Stimulated activated CD4-positive, alpha-beta T cell treated with anti-CD3 and anti-CD28 coated beads, Interleukin-4, amount 100 ng/mL, for 1 hour (primary cell): ENCODE measurements at regions not wholly inside any gene's neighbourhood (a gene's known extent, or its start where the extent isn't known, plus 50 kb on each side); places are given as distances from the start of the nearest gene placed in this dataset.
A peak's percentile ranks its signal among the peaks of the same experiment; 100 is the strongest.
"Not testable (repeated sequence)": the region's sequence is repeated elsewhere in the genome, so short reads cannot be mapped to it uniquely, and the experiment has no call there.

Experiments used
- DNase-seq: peaks from one replicate; pipeline ENCODE4 v3.0.0-alpha.2; 2020

GRCh38 chr3:186453531-186453930, 90.6 kb downstream of the CRYGS start:
- DNase-seq, result no peak

- no peak for DNase-seq
Measured at GRCh38 chr3:186452517-186452916, 90.5 kb upstream of the DGKG start.

GRCh38 chr3:186451371-186451770, 89.3 kb upstream of the DGKG start:
- no peak for DNase-seq

GRCh38 chr3:186444974-186445373, 82.9 kb upstream of the DGKG start:
- DNase-seq, result no peak

- DNase-seq, result no peak
Measured at GRCh38 chr3:186444288-186444687, 82.3 kb upstream of the DGKG start.

GRCh38 chr3:186442979-186443378, 80.9 kb upstream of the DGKG start:
- not testable (repeated sequence) for DNase-seq

GRCh38 chr3:186442162-186442561, 80.1 kb upstream of the DGKG start:
- DNase-seq, result no peak

- DNase-seq, result no peak
Measured at GRCh38 chr3:186440891-186441290, 78.9 kb upstream of the DGKG start.

- no peak for DNase-seq
Measured at GRCh38 chr3:186439725-186440124, 77.7 kb upstream of the DGKG start.

GRCh38 chr3:186435332-186435731, 73.3 kb upstream of the DGKG start:
- DNase-seq, result not testable (repeated sequence)

- no peak for DNase-seq
Measured at GRCh38 chr3:186432944-186433732, 71.1 kb upstream of the DGKG start.

GRCh38 chr3:186432189-186432588, 70.2 kb upstream of the DGKG start:
- no peak for DNase-seq

- DNase-seq, result no peak
Measured at GRCh38 chr3:186427627-186428281, 65.7 kb upstream of the DGKG start.

GRCh38 chr3:186425788-186426730, 64.0 kb upstream of the DGKG start:
- no peak for DNase-seq

GRCh38 chr3:186421946-186422345, 59.9 kb upstream of the DGKG start:
- DNase-seq, result no peak

- no peak for DNase-seq
Measured at GRCh38 chr3:186418671-186419145, 56.7 kb upstream of the DGKG start.

GRCh38 chr3:186417791-186418190, 55.8 kb upstream of the DGKG start:
- DNase-seq, result no peak

- no peak for DNase-seq
Measured at GRCh38 chr3:186414735-186415419, 52.8 kb upstream of the DGKG start.

GRCh38 chr3:186413615-186414415, 51.8 kb upstream of the DGKG start:
- DNase-seq, result peak; percentile 12

- DNase-seq, result peak; percentile 11
Measured at GRCh38 chr3:186411994-186412393, 50.0 kb upstream of the DGKG start.
